B cell (primary cell): ENCODE measurements at regions not wholly inside any gene's neighbourhood (a gene's known extent, or its start where the extent isn't known, plus 50 kb on each side); places are given as distances from the start of the nearest gene placed in this dataset.

Experiments used
- ATAC-seq: fragments of 200-7000 bp; cut with Tn5 transposase; one replicate; pipeline ENCODE4 v1.10.0; 2021; ENCODE audit warnings: low read depth, mild to moderate bottlenecking, moderate number of reproducible peaks, moderate library complexity
- CTCF ChIA-PET: fragments of 350-600 bp; sonication (Branson Sonifier 250); formaldehyde crosslinking; loops from one replicate; lab custom pipeline; 2021; ENCODE audit warnings: antibody characterized with exemption, inconsistent platforms; lab: Charles Lee
- POLR2A ChIA-PET: fragments of 350-600 bp; sonication (Branson Sonifier 250); formaldehyde crosslinking; loops from one replicate; lab custom pipeline; 2021; ENCODE audit warnings: antibody characterized with exemption; lab: Charles Lee
- DNase-seq: peaks from one replicate; pipeline ENCODE4 v3.0.0; 2013
- H2AFZ ChIP-seq: 2 replicates; pipeline ENCODE4 v1.6.1; 2012; ENCODE audit warnings: mild to moderate bottlenecking, low read depth, low read length; ENCODE audit not compliant: insufficient read depth, poor library complexity, severe bottlenecking
- H3K27ac ChIP-seq, 2 donors: 1 replicate in 1 of 2; 2 replicates in 1 of 2; pipeline ENCODE4 v1.5.1; 2012 to 2013; ENCODE audit warnings: low read length in 2 of 2, mild to moderate bottlenecking in 2 of 2, moderate library complexity in 1 of 2
- H3K27me3 ChIP-seq, 4 experiments: fragments of 200-600 bp in 1 of 4; sonication (generic) in 1 of 4; replicated peaks in 1 of 4; 1 replicate in 2 of 4; 2 replicates in 2 of 4; pipeline versions ENCODE4 v1.6.1 to v1.7.0; 2013 to 2016; ENCODE audit warnings: low read length in 3 of 4, mild to moderate bottlenecking in 2 of 4, mixed read lengths in 1 of 4, moderate library complexity in 1 of 4; ENCODE audit not compliant: insufficient read depth in 4 of 4, control insufficient read depth in 3 of 4; ENCODE audit errors: control extremely low read depth in 1 of 4
- H3K36me3 ChIP-seq, 2 experiments: replicated peaks in 1 of 2; 1 replicate in 1 of 2; 2 replicates in 1 of 2; pipeline versions ENCODE4 v1.6.1 to v1.7.1; 2013; ENCODE audit warnings: low read length in 1 of 2; ENCODE audit not compliant: insufficient read depth in 2 of 2, control insufficient read depth in 1 of 2; ENCODE audit errors: control extremely low read depth in 1 of 2, extremely low read depth in 1 of 2
- H3K4me1 ChIP-seq, 2 donors: fragments of 200-600 bp in 1 of 2; sonication (generic) in 1 of 2; 1 replicate in 1 of 2; 2 replicates in 1 of 2; pipeline versions ENCODE4 v1.5.1 to v1.6.1; 2013 to 2017; ENCODE audit warnings: low read length in 2 of 2; ENCODE audit not compliant: control insufficient read depth in 2 of 2, insufficient read depth in 2 of 2
- H3K4me2 ChIP-seq: replicated peaks from 2 replicates; pipeline ENCODE3; 2012; ENCODE audit warnings: mild to moderate bottlenecking, low read depth, low read length; ENCODE audit not compliant: poor library complexity, severe bottlenecking
- H3K4me3 ChIP-seq, 5 experiments: fragments of 200-600 bp in 1 of 5; sonication (generic) in 1 of 5; 1 replicate in 3 of 5; 2 replicates in 2 of 5; pipeline versions ENCODE4 v1.5.1 to v1.7.0; 2011 to 2016; ENCODE audit warnings: low read length in 4 of 5, mild to moderate bottlenecking in 4 of 5, low read depth in 2 of 5, control low read depth in 1 of 5, moderate library complexity in 1 of 5; ENCODE audit not compliant: insufficient read depth in 1 of 5; ENCODE audit errors: control extremely low read depth in 1 of 5, extremely low read depth in 1 of 5
- H3K79me2 ChIP-seq: fragments of 200-600 bp; sonication (generic); one replicate; pipeline ENCODE4 v1.6.0; 2016; ENCODE audit warnings: low read length; ENCODE audit not compliant: control insufficient read depth, insufficient read depth
- H3K9ac ChIP-seq: fragments of 200-600 bp; sonication (generic); 2 replicates; pipeline ENCODE4 v1.6.1; 2017; ENCODE audit warnings: mild to moderate bottlenecking, low read length, moderate library complexity
- H3K9me3 ChIP-seq, 3 donors: one replicate each; pipeline versions ENCODE4 v1.6.1 to v1.7.1; 2013; ENCODE audit warnings: low read length in 2 of 3; ENCODE audit not compliant: control insufficient read depth in 2 of 3, insufficient read depth in 1 of 3; ENCODE audit errors: control extremely low read depth in 1 of 3
- H4K20me1 ChIP-seq: 2 replicates; pipeline ENCODE4 v1.6.0; 2012; ENCODE audit warnings: mild to moderate bottlenecking, low read length; ENCODE audit not compliant: insufficient read depth, control insufficient read depth, poor library complexity, severe bottlenecking
- H3K27ac Mint-ChIP-seq: one replicate; pipeline ENCODE4 v1.8.0; 2021; ENCODE audit warnings: mixed read lengths
- H3K27me3 Mint-ChIP-seq: one replicate; pipeline ENCODE4 v1.8.0; 2021; ENCODE audit warnings: mixed read lengths
- H3K4me1 Mint-ChIP-seq: one replicate; pipeline ENCODE4 v1.8.0; 2021; ENCODE audit warnings: mixed read lengths
- H3K4me3 Mint-ChIP-seq: one replicate; pipeline ENCODE4 v1.8.0; 2021; ENCODE audit warnings: mixed read lengths
- H3K9me3 Mint-ChIP-seq: one replicate; pipeline ENCODE4 v1.8.0; 2022; ENCODE audit warnings: mixed read lengths; ENCODE audit not compliant: insufficient read depth
- EZH2 ChIP-seq: IDR thresholded peaks from 2 replicates; pipeline ENCODE4 v1.6.1; 2012; ENCODE audit warnings: borderline replicate concordance, low read depth, mild to moderate bottlenecking, moderate library complexity, low read length; ENCODE audit not compliant: insufficient read depth, poor library complexity, severe bottlenecking
- WGBS: methylation state at CpG from one replicate; pipeline ENCODE4 v1.1.5; 2013; ENCODE audit warnings: missing lambda C conversion rate; ENCODE audit not compliant: insufficient coverage; 5-methylcytosine and 5-hydroxymethylcytosine counted together
- intact Hi-C: fragments of 100-400 bp; cut with micrococcal nuclease; formaldehyde crosslinking; loops from one replicate; pipeline ENCODE4 v1.10.0; 2022
- TF ChIP-seq, protein P1 (sequence below): fragments of 200-600 bp; IDR thresholded peaks from one replicate; pipeline ENCODE4 v1.8.0; 2022; ENCODE audit warnings: antibody characterized with exemption, mild to moderate bottlenecking

DNA sequence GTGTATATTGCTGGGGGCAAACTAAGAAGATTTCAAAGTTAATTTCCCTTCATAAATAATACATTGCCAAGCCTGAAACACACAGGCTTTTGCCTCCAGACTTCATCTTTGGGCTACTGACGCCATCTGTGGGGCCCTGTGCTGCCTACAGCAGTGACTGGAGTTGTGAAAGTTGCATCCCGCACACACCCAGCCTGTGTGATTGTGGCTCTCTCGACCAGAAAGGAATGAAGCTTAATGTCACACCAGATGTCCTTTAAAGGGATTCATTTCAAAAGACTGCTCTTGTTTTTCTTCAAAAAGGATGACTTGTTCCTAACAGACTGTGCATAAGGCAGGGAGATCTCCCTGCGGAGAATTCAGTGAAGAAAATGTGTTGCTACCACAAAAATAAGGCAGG, 210.5 kb downstream of the FAM181B start:
- no peaks in the 10 kb centered on the region for H3K4me1 Mint-ChIP-seq
- H3K4me3 Mint-ChIP-seq, result no peak overlapping the region
- intact Hi-C loops, result no loop called here
- Histone ChIP-seq H3K27me3 (peaks cover 0 to 3% (median 0%) of the 10 kb centered on the region in 4 experiments), H3K4me1 (no peaks in the 10 kb centered on the region), H4K20me1 (no peaks in the 10 kb centered on the region), H3K27ac (no peak overlapping the region), H3K4me3 (no peak overlapping the region), H3K9ac (no peak overlapping the region), H2AFZ (no peak overlapping the region), H3K36me3 (no peaks in the 10 kb centered on the region), H3K9me3 (no peaks in the 10 kb centered on the region), H3K79me2 (no peaks in the 10 kb centered on the region), H3K4me2 (no peak overlapping the region)
- ChIA-PET CTCF (no interaction called here), POLR2A (no interaction called here)
- DNase-seq (no peak), ATAC-seq (no peak)
- TF ChIP-seq, protein P1, sequence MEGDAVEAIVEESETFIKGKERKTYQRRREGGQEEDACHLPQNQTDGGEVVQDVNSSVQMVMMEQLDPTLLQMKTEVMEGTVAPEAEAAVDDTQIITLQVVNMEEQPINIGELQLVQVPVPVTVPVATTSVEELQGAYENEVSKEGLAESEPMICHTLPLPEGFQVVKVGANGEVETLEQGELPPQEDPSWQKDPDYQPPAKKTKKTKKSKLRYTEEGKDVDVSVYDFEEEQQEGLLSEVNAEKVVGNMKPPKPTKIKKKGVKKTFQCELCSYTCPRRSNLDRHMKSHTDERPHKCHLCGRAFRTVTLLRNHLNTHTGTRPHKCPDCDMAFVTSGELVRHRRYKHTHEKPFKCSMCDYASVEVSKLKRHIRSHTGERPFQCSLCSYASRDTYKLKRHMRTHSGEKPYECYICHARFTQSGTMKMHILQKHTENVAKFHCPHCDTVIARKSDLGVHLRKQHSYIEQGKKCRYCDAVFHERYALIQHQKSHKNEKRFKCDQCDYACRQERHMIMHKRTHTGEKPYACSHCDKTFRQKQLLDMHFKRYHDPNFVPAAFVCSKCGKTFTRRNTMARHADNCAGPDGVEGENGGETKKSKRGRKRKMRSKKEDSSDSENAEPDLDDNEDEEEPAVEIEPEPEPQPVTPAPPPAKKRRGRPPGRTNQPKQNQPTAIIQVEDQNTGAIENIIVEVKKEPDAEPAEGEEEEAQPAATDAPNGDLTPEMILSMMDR, result no peak
- TF ChIP-seq EZH2, result no peak
- H3K27me3 Mint-ChIP-seq, result peaks cover 32% of the 10 kb centered on the region
- H3K9me3 Mint-ChIP-seq, result no peaks in the 10 kb centered on the region
- no peak overlapping the region for H3K27ac Mint-ChIP-seq
- WGBS, result 75% methylated on average over 4 of the region's 4 CpGs

DNA sequence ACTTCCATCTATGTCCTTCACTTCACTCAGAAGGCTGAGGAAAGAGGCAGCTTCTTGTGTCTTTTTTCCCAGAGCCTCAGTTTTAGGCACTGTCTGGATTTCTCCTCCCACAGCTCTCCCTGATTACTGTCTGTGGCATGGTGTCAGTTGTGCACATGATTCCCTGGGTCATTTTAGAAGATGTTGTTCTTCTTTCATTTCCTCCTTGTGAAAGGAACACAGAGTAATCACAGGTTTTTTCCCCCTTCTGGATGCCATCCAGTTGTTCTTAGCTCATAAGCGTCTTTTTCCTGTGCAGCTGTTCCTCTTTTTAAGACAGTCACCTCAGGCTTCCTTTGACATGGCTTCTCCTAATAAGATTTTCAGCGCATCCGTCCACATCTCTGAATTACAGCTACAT, 212.2 kb downstream of the FAM181B start:
- Mint-ChIP-seq H3K9me3 (no peaks in the 10 kb centered on the region), H3K4me3 (no peak overlapping the region), H3K27me3 (peaks cover 25% of the 10 kb centered on the region), H3K4me1 (no peaks in the 10 kb centered on the region), H3K27ac (no peak overlapping the region)
- DNase-seq (no peak), ATAC-seq (no peak)
- H3K4me1 ChIP-seq, result no peaks in the 10 kb centered on the region
- no peaks in the 10 kb centered on the region for H3K79me2 ChIP-seq
- H3K4me3 ChIP-seq, result no peak overlapping the region
- intact Hi-C loops, result no loop called here
- 0% methylated on average over 1 of the region's 3 CpGs for WGBS
- H4K20me1 ChIP-seq, result no peaks in the 10 kb centered on the region
- H3K9me3 ChIP-seq, result no peaks in the 10 kb centered on the region
- no peak overlapping the region for H2AFZ ChIP-seq
- H3K27me3 ChIP-seq, result peaks cover 0 to 3% (median 0%) of the 10 kb centered on the region in 4 experiments
- ChIA-PET CTCF (no interaction called here), POLR2A (no interaction called here)
- TF ChIP-seq, protein P1, result no peak
- no peak for TF ChIP-seq EZH2
- no peaks in the 10 kb centered on the region for H3K36me3 ChIP-seq
- H3K9ac ChIP-seq, result no peak overlapping the region
- H3K27ac ChIP-seq, result no peak overlapping the region
- H3K4me2 ChIP-seq, result no peak overlapping the region
